Mesothelial cell of epicardium (in vitro differentiated cells): ENCODE measurements at regions not wholly inside any gene's neighbourhood (a gene's known extent, or its start where the extent isn't known, plus 50 kb on each side); places are given as distances from the start of the nearest gene placed in this dataset.

Experiments used
- DNase-seq, 2 experiments: peaks; one replicate each; pipeline ENCODE4 v3.0.0; 2021; ENCODE audit warnings: low spot score in 2 of 2; ENCODE audit not compliant: unreplicated experiment in 2 of 2
- H3K27ac Mint-ChIP-seq: 2 replicates; pipeline ENCODE4 v1.8.0; 2021; ENCODE audit warnings: mixed read lengths
- H3K27me3 Mint-ChIP-seq: 2 replicates; pipeline ENCODE4 v1.8.0; 2021; ENCODE audit warnings: low read depth, mixed read lengths
- H3K36me3 Mint-ChIP-seq: 2 replicates; pipeline ENCODE4 v1.8.0; 2021; ENCODE audit warnings: mixed read lengths
- H3K4me1 Mint-ChIP-seq: 2 replicates; pipeline ENCODE4 v1.8.0; 2021; ENCODE audit warnings: mixed read lengths
- H3K4me3 Mint-ChIP-seq: 2 replicates; pipeline ENCODE4 v1.8.0; 2021; ENCODE audit warnings: mild to moderate bottlenecking, moderate library complexity, mixed read lengths
- H3K9me3 Mint-ChIP-seq: 2 replicates; pipeline ENCODE4 v1.8.0; 2021; ENCODE audit warnings: mixed read lengths
- TF ChIP-seq, protein P1 (sequence below): fragments of 200-600 bp; sonication (generic); IDR thresholded peaks from one replicate; pipeline ENCODE4 v1.5.0; 2021; ENCODE audit warnings: antibody characterized with exemption; ENCODE audit not compliant: unreplicated experiment

DNA sequence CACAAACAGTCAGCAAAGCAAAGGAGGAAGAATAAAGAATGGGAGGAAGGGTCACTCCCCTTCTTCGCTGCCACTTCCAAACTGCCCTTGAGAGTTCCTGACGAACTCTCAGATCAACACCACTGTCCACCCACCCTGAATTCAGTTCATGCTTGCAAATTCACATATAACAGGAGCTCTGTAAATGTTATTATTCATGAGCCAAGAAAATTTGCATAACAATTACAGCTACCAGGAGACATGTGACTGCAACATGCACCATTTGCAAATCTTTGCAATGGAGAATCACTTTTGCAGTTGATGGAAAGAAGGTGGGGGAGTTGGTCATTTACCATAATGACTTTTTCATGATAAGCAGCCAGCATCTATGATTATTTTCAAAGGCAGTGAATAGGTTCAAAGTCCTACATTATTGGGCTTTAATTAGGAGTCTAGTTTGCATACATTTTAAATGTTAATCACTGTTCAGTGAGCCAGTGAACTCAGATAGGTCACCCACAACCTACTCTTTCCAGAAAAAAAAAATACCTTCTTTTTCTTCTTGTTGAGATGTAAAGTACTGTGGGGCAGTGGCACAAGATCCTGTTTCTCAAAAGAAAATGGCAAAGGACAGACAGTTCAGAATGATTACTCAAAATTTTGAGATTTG lies 149.7 kb downstream of the CAAP1 start:
- H3K9me3 Mint-ChIP-seq: peaks cover 24% of the 10 kb centered on the region
- no peak overlapping the region for H3K4me3 Mint-ChIP-seq
- no peak overlapping the region for H3K27ac Mint-ChIP-seq
- no peak for DNase-seq
- TF ChIP-seq, protein P1, sequence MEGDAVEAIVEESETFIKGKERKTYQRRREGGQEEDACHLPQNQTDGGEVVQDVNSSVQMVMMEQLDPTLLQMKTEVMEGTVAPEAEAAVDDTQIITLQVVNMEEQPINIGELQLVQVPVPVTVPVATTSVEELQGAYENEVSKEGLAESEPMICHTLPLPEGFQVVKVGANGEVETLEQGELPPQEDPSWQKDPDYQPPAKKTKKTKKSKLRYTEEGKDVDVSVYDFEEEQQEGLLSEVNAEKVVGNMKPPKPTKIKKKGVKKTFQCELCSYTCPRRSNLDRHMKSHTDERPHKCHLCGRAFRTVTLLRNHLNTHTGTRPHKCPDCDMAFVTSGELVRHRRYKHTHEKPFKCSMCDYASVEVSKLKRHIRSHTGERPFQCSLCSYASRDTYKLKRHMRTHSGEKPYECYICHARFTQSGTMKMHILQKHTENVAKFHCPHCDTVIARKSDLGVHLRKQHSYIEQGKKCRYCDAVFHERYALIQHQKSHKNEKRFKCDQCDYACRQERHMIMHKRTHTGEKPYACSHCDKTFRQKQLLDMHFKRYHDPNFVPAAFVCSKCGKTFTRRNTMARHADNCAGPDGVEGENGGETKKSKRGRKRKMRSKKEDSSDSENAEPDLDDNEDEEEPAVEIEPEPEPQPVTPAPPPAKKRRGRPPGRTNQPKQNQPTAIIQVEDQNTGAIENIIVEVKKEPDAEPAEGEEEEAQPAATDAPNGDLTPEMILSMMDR: no peak
- no peaks in the 10 kb centered on the region for H3K4me1 Mint-ChIP-seq
- peaks cover 19% of the 10 kb centered on the region for H3K27me3 Mint-ChIP-seq
- no peaks in the 10 kb centered on the region for H3K36me3 Mint-ChIP-seq

DNA sequence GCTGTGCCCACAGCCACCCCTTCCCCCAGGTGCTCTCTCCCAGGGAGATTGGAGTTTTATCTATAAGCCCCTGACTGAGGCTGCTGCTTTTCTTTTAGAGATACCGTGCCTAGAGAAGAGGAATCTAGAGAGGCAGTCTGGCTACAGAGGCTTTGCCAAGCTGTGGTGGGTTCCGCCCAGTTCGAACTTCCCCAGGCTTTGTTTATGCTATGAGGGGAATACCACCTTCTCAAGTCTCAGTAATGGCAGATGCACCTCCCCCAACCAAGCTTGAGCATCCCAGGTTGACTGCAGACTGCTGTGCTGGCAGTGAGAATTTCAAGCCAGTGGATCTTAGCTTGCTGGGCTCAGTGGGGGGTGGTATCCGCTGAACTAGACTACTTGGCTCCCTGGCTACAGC lies 157.4 kb downstream of the CAAP1 start:
- Mint-ChIP-seq H3K4me1 (no peaks in the 10 kb centered on the region), H3K27ac (no peak overlapping the region), H3K36me3 (no peaks in the 10 kb centered on the region), H3K27me3 (no peaks in the 10 kb centered on the region), H3K4me3 (no peak overlapping the region), H3K9me3 (peaks cover 68% of the 10 kb centered on the region)
- TF ChIP-seq, protein P1: no peak
- DNase-seq: no peak

DNA sequence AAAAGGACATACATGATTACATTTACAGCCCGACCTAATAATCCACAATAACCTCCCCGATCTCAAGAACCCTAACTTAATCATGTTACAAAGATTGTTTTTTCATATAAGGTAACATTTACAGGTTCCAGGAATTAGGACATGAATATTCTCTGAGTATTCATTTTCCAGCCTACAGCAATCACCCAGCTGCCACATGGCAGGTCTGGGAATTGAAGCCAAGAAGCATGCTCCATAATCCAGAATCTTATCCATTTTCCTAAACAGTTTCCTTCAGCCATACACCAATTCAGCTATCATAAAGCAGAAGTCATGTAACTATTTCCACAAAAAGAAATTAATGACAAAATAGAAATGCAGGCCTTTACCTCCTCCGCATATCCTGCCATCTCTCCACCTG lies 163.4 kb downstream of the CAAP1 start:
- H3K27ac Mint-ChIP-seq: no peak overlapping the region
- no peak for DNase-seq
- no peaks in the 10 kb centered on the region for H3K36me3 Mint-ChIP-seq

DNA sequence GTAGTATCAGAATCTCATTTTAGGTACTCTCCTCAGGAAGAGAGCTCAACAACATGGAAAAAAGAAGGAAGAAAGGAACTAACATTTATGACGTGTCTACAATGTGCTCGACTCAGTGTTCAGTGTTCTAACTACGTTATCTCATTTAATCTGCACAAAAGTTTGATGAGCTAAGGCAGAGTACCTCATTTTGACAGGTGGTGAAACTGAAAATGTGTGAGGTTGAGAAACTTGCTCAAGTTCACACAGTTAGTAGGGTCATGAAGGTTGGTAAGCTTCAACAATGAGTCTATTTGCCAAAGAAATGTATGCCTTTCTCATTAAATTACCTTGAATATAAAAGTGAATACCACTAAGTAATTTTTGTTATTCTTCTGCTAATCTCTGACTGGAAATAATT lies 165.1 kb downstream of the CAAP1 start:
- Mint-ChIP-seq H3K27me3 (peaks cover 36% of the 10 kb centered on the region), H3K27ac (no peak overlapping the region), H3K4me1 (peaks cover 10% of the 10 kb centered on the region), H3K4me3 (no peak overlapping the region), H3K36me3 (no peaks in the 10 kb centered on the region), H3K9me3 (peaks cover 15% of the 10 kb centered on the region)
- TF ChIP-seq, protein P1: no peak
- no peak for DNase-seq

More for the DNA sequence above, 163.4 kb downstream of the CAAP1 start:
- Mint-ChIP-seq H3K9me3 (peaks cover 26% of the 10 kb centered on the region), H3K27me3 (peaks cover 25% of the 10 kb centered on the region), H3K4me1 (no peaks in the 10 kb centered on the region), H3K4me3 (no peak overlapping the region)
- TF ChIP-seq, protein P1: no peak

DNA sequence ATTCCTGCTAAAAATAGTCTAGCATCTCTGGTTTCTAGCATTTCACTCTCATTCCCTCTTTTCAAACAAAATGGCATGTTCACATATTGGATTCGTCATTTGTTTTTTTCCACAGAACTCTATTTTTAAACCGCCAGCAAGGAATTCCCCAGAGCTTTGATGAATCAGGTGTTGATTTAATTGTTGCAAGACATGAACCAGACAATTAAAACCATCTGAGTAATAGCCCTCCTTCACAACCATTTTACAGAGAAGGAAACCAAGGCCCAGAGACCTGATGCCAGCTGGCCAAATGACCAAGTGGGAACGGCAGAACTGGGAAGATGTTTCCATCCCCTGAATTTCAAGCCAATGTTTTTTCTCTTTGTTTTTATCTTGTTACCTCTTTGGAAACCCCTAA lies 167.0 kb downstream of the CAAP1 start:
- Mint-ChIP-seq H3K36me3 (no peaks in the 10 kb centered on the region), H3K4me3 (no peak overlapping the region), H3K27me3 (peaks cover 38% of the 10 kb centered on the region), H3K27ac (no peak overlapping the region), H3K4me1 (peaks cover 19% of the 10 kb centered on the region), H3K9me3 (no peaks in the 10 kb centered on the region)
- no peak for DNase-seq
- TF ChIP-seq, protein P1: no peak
